ENCODE measurements at regions not wholly inside any gene's neighbourhood (a gene's known extent, or its start where the extent isn't known, plus 50 kb on each side); places are given as distances from the start of the nearest gene placed in this dataset.

GRCh38 chr1:189851806-189852367 is 625.8 kb downstream of the BRINP3 start:
- 53 to 64% methylated on average over 3 of the region's 3 CpGs for WGBS, 2 donors
- H3K4me3 ChIP-seq (ENCODE audit: low read depth, poor library complexity, severe bottlenecking) = no peak overlapping the region
- intact Hi-C loops (cut with DNase I; ENCODE audit: low total_unique reads) = no loop called here
- DNase-seq (ENCODE audit: low spot score in 2 of 2) = no peak
- TF ChIP-seq POLR2A (IDR thresholded peaks at IDR 0.05) = no peak

GRCh38 chr1:189859385-189859977 is 618.2 kb downstream of the BRINP3 start:
- WGBS, 2 donors = 89% methylated on average over 1 of the region's 1 CpG
- H3K4me3 ChIP-seq (ENCODE audit: low read depth, poor library complexity, severe bottlenecking) = no peak overlapping the region
- TF ChIP-seq POLR2A (IDR thresholded peaks at IDR 0.05) (no peak), CTCF (IDR thresholded peaks at IDR 0.05) (no peak)
- intact Hi-C loops (cut with DNase I; ENCODE audit: low total_unique reads) = no loop called here
- no peak for DNase-seq (ENCODE audit: low spot score in 2 of 2)

- intact Hi-C loops (cut with DNase I; ENCODE audit: low total_unique reads) = no loop called here
- 86 to 89% methylated on average over 1 of the region's 1 CpG for WGBS, 2 donors
- H3K4me3 ChIP-seq (ENCODE audit: low read depth, poor library complexity, severe bottlenecking) = no peak overlapping the region
- TF ChIP-seq POLR2A (IDR thresholded peaks at IDR 0.05) (no peak), CTCF (IDR thresholded peaks at IDR 0.05) (no peak)
- no peak for DNase-seq (ENCODE audit: low spot score in 2 of 2)
Measured at GRCh38 chr1:189866606-189867005, 611.1 kb downstream of the BRINP3 start.

- DNase-seq (ENCODE audit: low spot score in 2 of 2) = no peak
- 69 to 74% methylated on average over 4 of the region's 4 CpGs for WGBS, 2 donors
- no peak overlapping the region for H3K4me3 ChIP-seq (ENCODE audit: low read depth, poor library complexity, severe bottlenecking)
- no peak for TF ChIP-seq POLR2A (IDR thresholded peaks at IDR 0.05)
- no peak for TF ChIP-seq CTCF (IDR thresholded peaks at IDR 0.05)
- intact Hi-C loops (cut with DNase I; ENCODE audit: low total_unique reads) = no loop called here
Measured at GRCh38 chr1:189868021-189868420, 609.6 kb downstream of the BRINP3 start.

GRCh38 chr1:189874715-189875435 is 602.8 kb downstream of the BRINP3 start:
- TF ChIP-seq POLR2A (IDR thresholded peaks at IDR 0.05) (no peak), CTCF (IDR thresholded peaks at IDR 0.05) (no peak)
- intact Hi-C loops (cut with DNase I; ENCODE audit: low total_unique reads) = no loop called here
- DNase-seq (ENCODE audit: low spot score in 2 of 2) = no peak
- no peak overlapping the region for H3K4me3 ChIP-seq (ENCODE audit: low read depth, poor library complexity, severe bottlenecking)

- intact Hi-C loops (cut with DNase I; ENCODE audit: low total_unique reads) = no loop called here
- 84 to 88% methylated on average over 3 of the region's 3 CpGs for whole genome bisulfite sequencing, 2 donors
- DNase-seq (ENCODE audit: low spot score in 2 of 2) = no peak
- no peak for TF ChIP-seq POLR2A (IDR thresholded peaks at IDR 0.05)
- no peak for TF ChIP-seq CTCF (IDR thresholded peaks at IDR 0.05)
- H3K4me3 ChIP-seq (ENCODE audit: low read depth, poor library complexity, severe bottlenecking) = no peak overlapping the region
Measured at GRCh38 chr1:189880135-189880534, 597.5 kb downstream of the BRINP3 start.
